Neuronal stem cell (in vitro differentiated cells): ENCODE measurements at regions not wholly inside any gene's neighbourhood (a gene's known extent, or its start where the extent isn't known, plus 50 kb on each side); places are given as distances from the start of the nearest gene placed in this dataset.

ENCODE experiments used
- DNase-seq: peaks from one replicate; pipeline ENCODE4 v3.0.0-alpha.2; 2013; ENCODE audit warnings: low spot score
- H2AFZ ChIP-seq: one replicate; pipeline ENCODE4 v1.6.1; 2013; ENCODE audit warnings: mild to moderate bottlenecking, low read length, inconsistent platforms
- H2AK5ac ChIP-seq: 2 replicates; pipeline ENCODE4 v1.6.1; 2013; ENCODE audit warnings: low read depth, mild to moderate bottlenecking, inconsistent platforms, low read length, moderate library complexity, mixed read lengths
- H2BK120ac ChIP-seq: 2 replicates; pipeline ENCODE4 v1.6.1; 2013; ENCODE audit warnings: low read depth, mild to moderate bottlenecking, inconsistent platforms, low read length, moderate library complexity, mixed read lengths
- H2BK12ac ChIP-seq: one replicate; pipeline ENCODE4 v1.6.1; 2013; ENCODE audit warnings: low read length, inconsistent platforms
- H2BK15ac ChIP-seq: 2 replicates; pipeline ENCODE4 v1.6.1; 2013; ENCODE audit warnings: mild to moderate bottlenecking, low read length, inconsistent platforms, mixed read lengths
- H2BK5ac ChIP-seq: one replicate; pipeline ENCODE4 v1.6.1; 2013; ENCODE audit warnings: inconsistent platforms, mild to moderate bottlenecking, low read length, moderate library complexity
- H3K14ac ChIP-seq: one replicate; pipeline ENCODE4 v1.6.1; 2013; ENCODE audit warnings: low read length, inconsistent platforms
- H3K18ac ChIP-seq: 2 replicates; pipeline ENCODE4 v1.6.1; 2013; ENCODE audit warnings: low read length, inconsistent platforms
- H3K23ac ChIP-seq: 2 replicates; pipeline ENCODE4 v1.6.1; 2013; ENCODE audit warnings: low read depth, mild to moderate bottlenecking, mixed read lengths, low read length, inconsistent platforms; ENCODE audit not compliant: poor library complexity
- H3K27ac ChIP-seq: replicated peaks from 3 replicates; pipeline ENCODE4 v1.5.1; 2013; ENCODE audit warnings: low read length, inconsistent platforms
- H3K27me3 ChIP-seq, 3 experiments: 2 replicates each; pipeline ENCODE4 v1.6.1; 2013; ENCODE audit warnings: low read length in 3 of 3, mild to moderate bottlenecking in 2 of 3, inconsistent platforms in 1 of 3, low read depth in 1 of 3, mixed read lengths in 1 of 3, moderate library complexity in 1 of 3; ENCODE audit not compliant: control insufficient read depth in 3 of 3, insufficient read depth in 3 of 3
- H3K36me3 ChIP-seq, 2 donors: replicated peaks in 1 of 2; 2 replicates each; pipeline ENCODE4 v1.6.1; 2013; ENCODE audit warnings: low read length in 2 of 2; ENCODE audit not compliant: control insufficient read depth in 2 of 2, insufficient read depth in 2 of 2
- H3K4ac ChIP-seq: 2 replicates; pipeline ENCODE4 v1.6.1; 2013; ENCODE audit warnings: inconsistent platforms, mild to moderate bottlenecking, low read length, moderate library complexity
- H3K4me1 ChIP-seq, 2 donors: 1 replicate in 1 of 2; 2 replicates in 1 of 2; pipeline ENCODE4 v1.6.1; 2013; ENCODE audit warnings: low read length in 2 of 2, low read depth in 1 of 2; ENCODE audit not compliant: control insufficient read depth in 2 of 2, insufficient read depth in 1 of 2
- H3K4me2 ChIP-seq: one replicate; pipeline ENCODE4 v1.6.1; 2013; ENCODE audit warnings: mild to moderate bottlenecking, low read length, inconsistent platforms; ENCODE audit not compliant: insufficient read depth, poor library complexity, severe bottlenecking
- H3K4me3 ChIP-seq, 2 donors: 2 replicates each; pipeline ENCODE4 v1.5.1; 2013; ENCODE audit warnings: low read length in 2 of 2, mild to moderate bottlenecking in 2 of 2, inconsistent platforms in 1 of 2, moderate library complexity in 1 of 2
- H3K79me1 ChIP-seq: one replicate; pipeline ENCODE4 v1.6.1; 2013; ENCODE audit warnings: low read depth, mild to moderate bottlenecking, inconsistent platforms, low read length, moderate library complexity
- H3K9ac ChIP-seq: one replicate; pipeline ENCODE4 v1.6.1; 2013; ENCODE audit warnings: mild to moderate bottlenecking, low read depth, low read length, inconsistent platforms; ENCODE audit not compliant: poor library complexity
- H3K9me3 ChIP-seq, 2 donors: replicated peaks in 1 of 2; 2 replicates each; pipeline versions ENCODE3 to v1.6.1; 2013; ENCODE audit warnings: low read length in 2 of 2, mild to moderate bottlenecking in 2 of 2, inconsistent platforms in 1 of 2, low read depth in 1 of 2, mixed read lengths in 1 of 2, moderate library complexity in 1 of 2; ENCODE audit not compliant: control insufficient read depth in 2 of 2, insufficient read depth in 1 of 2
- H4K8ac ChIP-seq: one replicate; pipeline ENCODE4 v1.6.1; 2013; ENCODE audit warnings: low read depth, mild to moderate bottlenecking, inconsistent platforms, low read length, moderate library complexity
- H4K91ac ChIP-seq: one replicate; pipeline ENCODE4 v1.6.1; 2013; ENCODE audit warnings: low read length, low read depth, mild to moderate bottlenecking, inconsistent platforms; ENCODE audit not compliant: poor library complexity
- WGBS, 2 donors: extraction: QIAGEN DNeasy Blood & Tissue Kit; methylation state at CpG; one replicate each; pipeline ENCODE4 v1.1.7; 2013; ENCODE audit warnings: missing lambda C conversion rate in 2 of 2, mixed read lengths in 1 of 2; ENCODE audit not compliant: insufficient read length in 2 of 2, insufficient replicate concordance in 1 of 2; ENCODE audit errors: extremely low coverage in 2 of 2; 5-methylcytosine and 5-hydroxymethylcytosine counted together

DNA sequence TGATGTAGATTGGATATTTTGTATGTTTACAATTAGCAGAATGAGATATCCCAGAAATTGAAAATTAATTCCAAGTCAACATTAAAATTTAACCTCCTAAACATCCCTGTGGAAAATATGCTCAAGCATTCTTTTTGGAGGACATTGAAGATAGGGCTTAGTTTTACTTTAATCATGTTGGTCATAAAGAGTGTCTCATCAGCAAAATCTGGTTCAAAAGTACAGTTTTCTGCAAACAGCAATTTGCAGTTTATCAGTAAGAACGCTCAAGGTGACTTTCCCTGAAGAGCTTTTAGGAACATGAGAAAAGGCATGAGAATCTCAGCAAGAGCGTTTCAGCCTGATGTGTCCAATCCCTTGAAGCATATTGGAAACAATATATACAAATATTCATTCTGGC lies 889.8 kb downstream of the CENPC start:
- H3K4ac ChIP-seq = no peak overlapping the region
- no peak overlapping the region for H4K91ac ChIP-seq
- H3K23ac ChIP-seq = no peak overlapping the region
- no peak overlapping the region for H3K18ac ChIP-seq
- H2BK5ac ChIP-seq = no peak overlapping the region
- no peaks in the 10 kb centered on the region for H3K4me1 ChIP-seq
- WGBS, 2 donors = no CpG with 5 or more reads among the region's 2 CpGs
- no peak overlapping the region for H3K4me2 ChIP-seq
- H2AK5ac ChIP-seq = no peak overlapping the region
- no peak overlapping the region for H2BK12ac ChIP-seq
- H3K9ac ChIP-seq = no peak overlapping the region
- H2BK15ac ChIP-seq = no peak overlapping the region
- no peaks in the 10 kb centered on the region for H3K36me3 ChIP-seq
- H3K4me3 ChIP-seq = no peak overlapping the region
- H3K79me1 ChIP-seq = no peaks in the 10 kb centered on the region
- H4K8ac ChIP-seq = no peak overlapping the region
- H3K27me3 ChIP-seq = no peaks in the 10 kb centered on the region
- H3K14ac ChIP-seq = no peak overlapping the region
- DNase-seq = no peak
- H2AFZ ChIP-seq = no peak overlapping the region
- no peaks in the 10 kb centered on the region for H3K9me3 ChIP-seq
- no peak overlapping the region for H2BK120ac ChIP-seq
- no peak overlapping the region for H3K27ac ChIP-seq

DNA sequence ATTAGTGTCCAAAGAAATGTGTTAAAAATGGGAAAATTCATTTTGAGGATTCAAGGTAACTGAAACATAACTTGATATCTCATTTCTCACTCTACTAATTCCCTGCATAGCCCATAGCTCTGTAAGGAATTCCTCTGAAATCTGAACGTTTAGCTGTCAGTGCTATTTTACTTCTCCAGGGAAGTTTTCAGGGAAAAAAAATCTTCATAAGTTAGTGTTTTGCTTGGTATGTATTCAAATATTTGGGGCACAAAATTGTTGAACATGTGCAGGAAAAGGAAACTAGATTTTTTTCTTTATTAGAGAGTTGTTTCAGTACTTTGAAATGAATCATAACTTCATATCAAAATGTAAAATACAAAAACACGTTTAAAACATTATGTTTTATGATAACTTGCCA lies 891.4 kb downstream of the CENPC start:
- no peak overlapping the region for H3K14ac ChIP-seq
- no peak overlapping the region for H4K8ac ChIP-seq
- no peak overlapping the region for H2BK15ac ChIP-seq
- no peak overlapping the region for H3K4ac ChIP-seq
- H3K36me3 ChIP-seq = no peaks in the 10 kb centered on the region
- H3K9me3 ChIP-seq = no peaks in the 10 kb centered on the region
- no peaks in the 10 kb centered on the region for H3K4me1 ChIP-seq
- H2AFZ ChIP-seq = no peak overlapping the region
- no peak overlapping the region for H3K4me3 ChIP-seq
- H3K4me2 ChIP-seq = no peak overlapping the region
- no peak overlapping the region for H3K23ac ChIP-seq
- no peak overlapping the region for H2BK12ac ChIP-seq
- no peak overlapping the region for H3K27ac ChIP-seq
- no peak overlapping the region for H2BK5ac ChIP-seq
- H2AK5ac ChIP-seq = no peak overlapping the region
- no peak overlapping the region for H3K18ac ChIP-seq
- no CpG with 5 or more reads among the region's 2 CpGs for WGBS, 2 donors
- no peak overlapping the region for H2BK120ac ChIP-seq
- H4K91ac ChIP-seq = no peak overlapping the region
- H3K79me1 ChIP-seq = no peaks in the 10 kb centered on the region
- no peaks in the 10 kb centered on the region for H3K27me3 ChIP-seq
- DNase-seq = no peak
- H3K9ac ChIP-seq = no peak overlapping the region

DNA sequence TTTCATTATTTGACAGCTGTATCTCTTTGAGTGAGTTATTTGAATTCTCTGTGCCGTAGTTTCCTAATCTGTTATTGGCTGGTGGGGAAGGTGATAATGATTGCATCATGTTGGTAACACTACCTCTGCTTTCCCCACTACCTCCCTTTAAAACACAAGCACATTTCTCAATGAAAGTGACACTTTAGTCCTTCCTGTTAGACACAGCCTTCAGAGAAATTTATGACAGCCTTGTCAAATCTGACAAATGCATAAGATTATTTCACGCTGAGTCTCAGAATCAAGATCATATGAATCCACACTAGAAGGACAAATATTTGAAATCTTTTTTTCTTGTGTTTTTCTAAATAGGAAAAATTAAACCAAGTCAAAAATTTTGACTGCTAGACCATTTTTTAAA lies 896.1 kb downstream of the CENPC start:
- no CpG with 5 or more reads among the region's 2 CpGs for WGBS, 2 donors
- H3K18ac ChIP-seq = no peak overlapping the region
- H3K23ac ChIP-seq = no peak overlapping the region

DNA sequence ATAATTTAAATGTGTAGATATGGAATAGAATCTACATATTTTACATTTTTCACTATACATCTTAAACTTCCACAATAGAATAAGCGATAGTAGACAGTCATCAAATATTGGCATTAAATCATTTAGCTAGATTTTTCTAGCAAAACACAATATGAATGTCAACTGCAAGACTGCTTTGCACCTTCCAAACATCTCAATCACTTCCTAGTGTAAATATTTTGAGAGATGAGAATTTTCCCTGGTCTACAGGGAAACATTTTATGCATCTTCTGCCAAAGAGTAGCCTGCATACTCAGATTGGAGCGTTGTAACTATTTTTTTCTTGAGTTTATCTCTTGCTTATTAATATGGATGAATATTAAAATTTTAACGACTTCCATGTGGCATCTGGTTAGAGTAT lies 897.4 kb downstream of the CENPC start:
- no peak overlapping the region for H3K18ac ChIP-seq
- H3K9me3 ChIP-seq = no peaks in the 10 kb centered on the region
- peaks cover 0 to 5% of the 10 kb centered on the region in 2 donors for H3K4me1 ChIP-seq
- no peak overlapping the region for H2BK5ac ChIP-seq
- no peak overlapping the region for H2BK12ac ChIP-seq
- no peaks in the 10 kb centered on the region for H3K27me3 ChIP-seq
- no peak for DNase-seq
- H3K4ac ChIP-seq = no peak overlapping the region
- no peak overlapping the region for H3K4me3 ChIP-seq
- no peak overlapping the region for H2BK15ac ChIP-seq
- no peak overlapping the region for H3K27ac ChIP-seq
- no peak overlapping the region for H3K14ac ChIP-seq
- H3K4me2 ChIP-seq = no peak overlapping the region
- no peak overlapping the region for H4K91ac ChIP-seq
- no peak overlapping the region for H3K23ac ChIP-seq
- WGBS, 2 donors = no CpG with 5 or more reads among the region's 3 CpGs
- no peaks in the 10 kb centered on the region for H3K79me1 ChIP-seq
- H2BK120ac ChIP-seq = no peak overlapping the region
- H4K8ac ChIP-seq = no peak overlapping the region
- no peak overlapping the region for H2AFZ ChIP-seq
- H3K9ac ChIP-seq = no peak overlapping the region
- H3K36me3 ChIP-seq = no peaks in the 10 kb centered on the region
- H2AK5ac ChIP-seq = no peak overlapping the region

More for the DNA sequence above, 896.1 kb downstream of the CENPC start:
- Histone ChIP-seq H3K9ac (no peak overlapping the region), H3K36me3 (no peaks in the 10 kb centered on the region), H2BK5ac (no peak overlapping the region), H4K91ac (no peak overlapping the region), H2AFZ (no peak overlapping the region), H3K27me3 (no peaks in the 10 kb centered on the region), H3K4me2 (no peak overlapping the region), H2BK15ac (no peak overlapping the region), H3K4me1 (peaks cover 0 to under 1% of the 10 kb centered on the region in 2 donors), H3K14ac (no peak overlapping the region), H3K9me3 (no peaks in the 10 kb centered on the region), H2BK120ac (no peak overlapping the region), H3K79me1 (no peaks in the 10 kb centered on the region), H2BK12ac (no peak overlapping the region), H2AK5ac (no peak overlapping the region), H3K4me3 (no peak overlapping the region), H3K4ac (no peak overlapping the region), H4K8ac (no peak overlapping the region), H3K27ac (no peak overlapping the region)
- DNase-seq = no peak
